Trophoblast cell (in vitro differentiated cells and primary cell): ENCODE measurements at regions not wholly inside any gene's neighbourhood (a gene's known extent, or its start where the extent isn't known, plus 50 kb on each side); places are given as distances from the start of the nearest gene placed in this dataset.

Experiments
- DNase-seq, 2 donors: peaks; one replicate each; pipeline ENCODE4 v3.0.0-alpha.2; 2016
- H2AFZ ChIP-seq: 2 replicates; pipeline ENCODE4 v1.6.1; 2013; ENCODE audit warnings: low read length, moderate library complexity, mild to moderate bottlenecking; ENCODE audit not compliant: insufficient read depth, poor library complexity
- H2AK5ac ChIP-seq: 2 replicates; pipeline ENCODE4 v1.6.1; 2013; ENCODE audit warnings: mild to moderate bottlenecking, low read length
- H2BK120ac ChIP-seq: 2 replicates; pipeline ENCODE4 v1.6.1; 2013; ENCODE audit warnings: low read length, mild to moderate bottlenecking, moderate library complexity; ENCODE audit not compliant: insufficient read depth, poor library complexity
- H2BK12ac ChIP-seq: 2 replicates; pipeline ENCODE4 v1.6.1; 2013; ENCODE audit warnings: mild to moderate bottlenecking, low read length, moderate library complexity
- H2BK5ac ChIP-seq: 2 replicates; pipeline ENCODE4 v1.6.1; 2013; ENCODE audit warnings: low read length, low read depth, moderate library complexity, mild to moderate bottlenecking; ENCODE audit not compliant: poor library complexity
- H3K14ac ChIP-seq: 2 replicates; pipeline ENCODE4 v1.6.1; 2013; ENCODE audit warnings: mild to moderate bottlenecking, low read length
- H3K18ac ChIP-seq: 2 replicates; pipeline ENCODE4 v1.6.1; 2013; ENCODE audit warnings: mild to moderate bottlenecking, low read length
- H3K23ac ChIP-seq: 2 replicates; pipeline ENCODE4 v1.6.1; 2013; ENCODE audit warnings: low read length
- H3K27ac ChIP-seq: 2 replicates; pipeline ENCODE4 v1.5.1; 2013; ENCODE audit warnings: low read depth, mild to moderate bottlenecking, inconsistent platforms, low read length, moderate library complexity
- H3K27me3 ChIP-seq: 2 replicates; pipeline ENCODE4 v1.6.1; 2013; ENCODE audit warnings: inconsistent platforms, mild to moderate bottlenecking, low read length, moderate library complexity; ENCODE audit not compliant: insufficient read depth
- H3K36me3 ChIP-seq, 2 experiments: 1 replicate in 1 of 2; 2 replicates in 1 of 2; pipeline ENCODE4 v1.6.1; 2013; ENCODE audit warnings: low read length in 2 of 2, mild to moderate bottlenecking in 2 of 2, moderate library complexity in 1 of 2; ENCODE audit not compliant: insufficient read depth in 2 of 2, control insufficient read depth in 1 of 2
- H3K4ac ChIP-seq: 2 replicates; pipeline ENCODE4 v1.6.1; 2013; ENCODE audit warnings: low read depth, mild to moderate bottlenecking, low read length, moderate library complexity
- H3K4me1 ChIP-seq, 2 experiments: 1 replicate in 1 of 2; 2 replicates in 1 of 2; pipeline ENCODE4 v1.6.1; 2013; ENCODE audit warnings: low read length in 2 of 2, mild to moderate bottlenecking in 2 of 2, moderate library complexity in 1 of 2; ENCODE audit not compliant: insufficient read depth in 2 of 2, control insufficient read depth in 1 of 2
- H3K4me2 ChIP-seq: 2 replicates; pipeline ENCODE4 v1.6.1; 2013; ENCODE audit warnings: inconsistent platforms, mild to moderate bottlenecking, low read length, moderate library complexity
- H3K4me3 ChIP-seq: 2 replicates; pipeline ENCODE4 v1.5.1; 2013; ENCODE audit warnings: mild to moderate bottlenecking, low read depth, low read length, inconsistent platforms
- H3K79me1 ChIP-seq: one replicate; pipeline ENCODE4 v1.6.1; 2013; ENCODE audit warnings: low read length
- H3K79me2 ChIP-seq: 2 replicates; pipeline ENCODE4 v1.6.1; 2013; ENCODE audit warnings: low read length, mild to moderate bottlenecking; ENCODE audit not compliant: control insufficient read depth, insufficient read depth, poor library complexity
- H3K9ac ChIP-seq: 2 replicates; pipeline ENCODE4 v1.6.1; 2013; ENCODE audit warnings: mild to moderate bottlenecking, low read length
- H3K9me3 ChIP-seq: 2 replicates; pipeline ENCODE4 v1.6.1; 2013; ENCODE audit warnings: low read depth, mild to moderate bottlenecking, control low read depth, inconsistent platforms, low read length; ENCODE audit not compliant: insufficient read depth
- H4K12ac ChIP-seq: 2 replicates; pipeline ENCODE4 v1.6.1; 2013; ENCODE audit warnings: low read depth, mild to moderate bottlenecking, low read length, moderate library complexity
- H4K8ac ChIP-seq: 2 replicates; pipeline ENCODE4 v1.6.1; 2013; ENCODE audit warnings: low read depth, mild to moderate bottlenecking, low read length, moderate library complexity
- H4K91ac ChIP-seq: one replicate; pipeline ENCODE4 v1.6.1; 2013; ENCODE audit warnings: low read depth, mild to moderate bottlenecking, low read length, moderate library complexity
- WGBS: extraction: QIAGEN DNeasy Blood & Tissue Kit; methylation state at CpG from one replicate; pipeline ENCODE4 v1.1.7; 2013; ENCODE audit warnings: missing lambda C conversion rate; ENCODE audit not compliant: insufficient read length, insufficient coverage; ENCODE audit errors: extremely low coverage; 5-methylcytosine and 5-hydroxymethylcytosine counted together

DNA sequence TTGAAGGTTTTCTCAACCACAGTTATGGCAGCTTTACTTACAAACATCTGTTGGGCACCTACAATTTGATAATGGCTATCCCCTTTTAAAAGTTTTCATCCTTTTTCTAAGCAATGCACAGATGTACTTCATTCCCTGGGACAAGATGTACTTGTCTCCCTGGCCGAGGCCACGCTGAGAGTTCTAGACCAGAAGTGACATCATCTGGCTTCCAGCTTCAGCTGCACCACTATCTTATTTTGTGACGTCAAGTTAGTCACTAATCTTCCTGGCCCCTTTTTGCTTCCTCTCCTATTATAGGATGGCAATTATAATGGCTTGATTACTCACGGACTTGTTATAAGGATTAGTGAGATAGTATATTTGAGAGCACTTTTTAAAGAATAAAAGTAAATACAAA is 386.4 kb downstream of the BCL11A start:
- no peak overlapping the region for H2AFZ ChIP-seq
- no peak overlapping the region for H3K23ac ChIP-seq
- no peak overlapping the region for H4K8ac ChIP-seq
- H3K4me1 ChIP-seq = no peaks in the 10 kb centered on the region
- H2BK12ac ChIP-seq = no peak overlapping the region
- no peak overlapping the region for H2BK120ac ChIP-seq
- H4K12ac ChIP-seq = no peak overlapping the region
- no peaks in the 10 kb centered on the region for H3K79me1 ChIP-seq
- no peaks in the 10 kb centered on the region for H3K9me3 ChIP-seq
- H3K18ac ChIP-seq = no peak overlapping the region
- H3K27me3 ChIP-seq = no peaks in the 10 kb centered on the region
- no peak overlapping the region for H4K91ac ChIP-seq
- no peak overlapping the region for H3K14ac ChIP-seq
- H3K4ac ChIP-seq = no peak overlapping the region
- H3K4me2 ChIP-seq = no peak overlapping the region
- no peak for DNase-seq
- H3K79me2 ChIP-seq = no peaks in the 10 kb centered on the region
- no CpG with 5 or more reads among the region's 4 CpGs for WGBS
- no peak overlapping the region for H3K9ac ChIP-seq
- no peak overlapping the region for H3K4me3 ChIP-seq
- H3K36me3 ChIP-seq = no peaks in the 10 kb centered on the region
- no peak overlapping the region for H2BK5ac ChIP-seq
- H3K27ac ChIP-seq = no peak overlapping the region
- H2AK5ac ChIP-seq = no peak overlapping the region

GRCh38 chr2:60163691-60164090 is 389.8 kb downstream of the BCL11A start:
- Histone ChIP-seq H4K8ac (no peak overlapping the region), H3K9ac (no peak overlapping the region), H2BK120ac (no peak overlapping the region), H3K79me2 (no peaks in the 10 kb centered on the region), H3K14ac (no peak overlapping the region), H3K9me3 (no peaks in the 10 kb centered on the region), H3K18ac (no peak overlapping the region), H2AK5ac (no peak overlapping the region), H3K4me1 (no peaks in the 10 kb centered on the region), H3K4me2 (no peak overlapping the region), H3K36me3 (no peaks in the 10 kb centered on the region), H4K12ac (no peak overlapping the region), H3K79me1 (no peaks in the 10 kb centered on the region), H2AFZ (no peak overlapping the region), H3K27ac (no peak overlapping the region), H3K4me3 (no peak overlapping the region), H3K4ac (no peak overlapping the region), H2BK12ac (no peak overlapping the region), H2BK5ac (no peak overlapping the region), H3K27me3 (no peaks in the 10 kb centered on the region), H4K91ac (no peak overlapping the region), H3K23ac (no peak overlapping the region)
- no CpG with 5 or more reads among the region's 7 CpGs for WGBS
- no peak for DNase-seq

DNA sequence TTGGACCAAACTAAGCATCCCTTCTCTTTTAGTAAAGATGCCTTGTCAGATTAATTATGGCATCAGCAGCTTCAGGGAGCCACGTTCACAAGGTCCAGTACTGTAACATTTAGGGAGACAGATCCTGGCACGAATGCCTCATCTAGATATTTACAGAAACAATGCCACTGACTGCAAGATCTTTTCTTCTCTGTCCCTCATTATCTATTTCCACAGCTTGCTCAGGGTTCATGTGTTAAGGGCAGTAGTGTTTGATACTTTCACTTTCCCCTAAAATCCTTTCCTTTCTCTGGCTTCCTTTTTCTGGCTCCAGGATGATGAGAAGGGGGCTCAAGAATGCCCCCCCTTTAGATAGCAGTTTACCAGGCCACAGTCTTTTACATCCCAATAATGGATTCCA is 393.9 kb downstream of the BCL11A start:
- Histone ChIP-seq H3K14ac (no peak overlapping the region), H4K12ac (no peak overlapping the region), H4K91ac (no peak overlapping the region), H2BK12ac (no peak overlapping the region), H2AK5ac (no peak overlapping the region), H2BK120ac (no peak overlapping the region), H3K4me2 (no peak overlapping the region), H3K27ac (no peak overlapping the region), H3K23ac (no peak overlapping the region), H3K18ac (no peak overlapping the region), H3K27me3 (no peaks in the 10 kb centered on the region), H3K4ac (no peak overlapping the region), H2BK5ac (no peak overlapping the region), H3K36me3 (no peaks in the 10 kb centered on the region), H2AFZ (no peak overlapping the region), H3K4me1 (no peaks in the 10 kb centered on the region), H3K79me2 (no peaks in the 10 kb centered on the region), H3K4me3 (no peak overlapping the region), H3K79me1 (no peaks in the 10 kb centered on the region), H3K9ac (no peak overlapping the region), H3K9me3 (no peaks in the 10 kb centered on the region), H4K8ac (no peak overlapping the region)
- DNase-seq = no peak
- whole genome bisulfite sequencing = no CpG with 5 or more reads among the region's 2 CpGs

DNA sequence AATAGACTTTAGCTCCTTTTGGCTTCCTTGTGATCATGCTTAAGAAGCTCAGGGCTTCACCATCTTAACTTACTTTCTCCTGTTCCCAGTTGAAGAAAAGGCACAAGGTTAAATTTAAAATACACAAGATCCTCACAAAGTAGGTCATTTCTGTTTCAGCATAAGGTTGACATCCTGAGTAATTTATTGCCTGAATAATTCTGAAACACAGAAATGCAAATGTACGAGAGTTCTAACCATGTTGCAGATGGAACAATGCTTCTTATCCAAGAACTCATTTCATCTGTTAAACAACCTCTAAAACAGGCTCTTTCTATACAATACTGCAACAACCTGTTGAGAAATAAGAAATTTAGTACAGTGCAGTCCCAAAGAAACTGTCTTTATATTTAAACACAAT is 395.2 kb downstream of the BCL11A start:
- Histone ChIP-seq H4K91ac (no peak overlapping the region), H2BK5ac (no peak overlapping the region), H3K79me1 (no peaks in the 10 kb centered on the region), H3K4ac (no peak overlapping the region), H3K9ac (no peak overlapping the region), H3K36me3 (no peaks in the 10 kb centered on the region), H3K79me2 (no peaks in the 10 kb centered on the region), H3K27me3 (no peaks in the 10 kb centered on the region), H3K23ac (no peak overlapping the region), H3K4me2 (no peak overlapping the region), H4K8ac (no peak overlapping the region), H3K18ac (no peak overlapping the region), H2BK120ac (no peak overlapping the region), H2AFZ (no peak overlapping the region), H3K9me3 (no peaks in the 10 kb centered on the region), H4K12ac (no peak overlapping the region), H2BK12ac (no peak overlapping the region), H3K27ac (no peak overlapping the region), H3K4me3 (no peak overlapping the region), H2AK5ac (no peak overlapping the region), H3K4me1 (no peaks in the 10 kb centered on the region), H3K14ac (no peak overlapping the region)
- no peak for DNase-seq
- no CpG with 5 or more reads among the region's 1 CpG for WGBS
